ENCODE measurements at regions not wholly inside any gene's neighbourhood (a gene's known extent, or its start where the extent isn't known, plus 50 kb on each side); places are given as distances from the start of the nearest gene placed in this dataset.
"Not testable (repeated sequence)": the region's sequence is repeated elsewhere in the genome, so short reads cannot be mapped to it uniquely, and the experiment has no call there.

DNA sequence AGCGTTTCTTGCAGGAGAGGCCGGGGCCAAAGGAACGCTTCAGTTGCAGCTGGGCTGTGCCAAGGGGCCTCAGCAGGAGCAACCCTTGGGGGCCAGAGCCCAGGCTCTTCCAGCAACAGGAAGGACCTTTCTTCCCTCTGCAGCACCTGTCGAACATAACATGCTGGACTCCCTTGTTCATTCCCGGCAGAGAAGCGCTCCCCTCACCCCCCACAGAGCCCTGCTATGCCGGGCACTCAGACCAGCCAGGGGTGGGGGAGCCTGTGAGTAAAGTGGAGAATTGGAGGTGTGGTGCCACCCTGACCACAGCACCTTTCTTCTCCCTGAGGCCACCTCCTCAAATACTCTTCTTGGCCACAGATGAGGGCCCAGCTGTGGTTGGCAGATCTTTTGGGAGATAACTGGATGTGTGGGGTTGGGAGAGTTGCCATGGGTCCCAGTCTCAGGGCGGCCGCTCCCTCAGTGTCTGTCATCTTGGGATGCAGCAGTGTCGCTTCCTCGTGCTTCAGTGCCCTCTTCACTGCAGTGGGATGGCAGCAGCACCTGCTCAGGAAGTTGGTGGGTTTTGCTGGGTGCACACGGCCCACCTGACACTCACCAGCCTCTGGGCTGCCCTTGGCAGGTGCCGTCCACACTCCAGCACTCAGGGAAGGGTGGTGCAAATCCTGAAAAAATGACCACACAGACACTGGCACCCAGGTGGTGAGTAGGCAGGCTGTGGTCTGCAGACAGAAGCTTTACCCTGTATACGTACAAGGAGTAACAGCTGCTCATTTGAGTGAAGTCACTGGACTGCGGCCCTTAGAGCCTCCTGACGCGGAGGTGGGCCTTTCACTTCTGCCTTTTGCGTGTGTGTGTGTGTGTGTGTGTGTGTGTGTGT is 67.5 kb downstream of the NPIPB11 start:
- not testable (repeated sequence) for H3K36me3 ChIP-seq (ENCODE audit: insufficient read depth, low read length); H3K9me3 ChIP-seq (ENCODE audit: control insufficient read depth, insufficient read depth, low read length); H3K4me1 ChIP-seq (ENCODE audit: insufficient read depth, low read length); H3K9ac ChIP-seq (ENCODE audit: low read depth, low read length)

DNA sequence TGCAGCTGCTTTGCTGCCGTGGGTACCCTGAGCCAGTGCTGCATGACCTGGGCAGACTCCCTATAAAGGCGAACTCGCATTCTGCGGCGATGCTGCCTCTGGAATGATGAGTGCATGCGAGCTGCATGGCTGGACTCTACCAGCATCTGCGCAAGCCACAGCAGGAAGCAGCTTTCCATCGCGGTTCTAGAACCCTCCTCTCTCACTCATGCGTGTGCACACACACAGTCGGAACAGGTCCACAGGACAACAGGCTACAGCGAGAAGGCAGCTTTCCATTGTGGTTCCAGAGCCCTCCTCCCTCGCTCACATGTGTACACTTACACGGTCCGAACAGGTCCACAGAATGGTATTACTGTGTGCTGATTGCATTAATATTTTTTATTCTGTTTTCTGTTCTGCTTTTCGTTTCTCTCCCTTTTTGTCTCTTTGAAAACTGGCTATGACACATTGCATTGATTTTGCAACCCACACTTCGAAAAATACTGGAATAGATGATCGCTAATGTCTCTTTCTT is 69.1 kb downstream of the NPIPB11 start:
- H3K9ac ChIP-seq (ENCODE audit: low read depth, low read length); H3K36me3 ChIP-seq (ENCODE audit: insufficient read depth, low read length); H3K4me1 ChIP-seq (ENCODE audit: insufficient read depth, low read length); H3K9me3 ChIP-seq (ENCODE audit: control insufficient read depth, insufficient read depth, low read length): not testable (repeated sequence)

DNA sequence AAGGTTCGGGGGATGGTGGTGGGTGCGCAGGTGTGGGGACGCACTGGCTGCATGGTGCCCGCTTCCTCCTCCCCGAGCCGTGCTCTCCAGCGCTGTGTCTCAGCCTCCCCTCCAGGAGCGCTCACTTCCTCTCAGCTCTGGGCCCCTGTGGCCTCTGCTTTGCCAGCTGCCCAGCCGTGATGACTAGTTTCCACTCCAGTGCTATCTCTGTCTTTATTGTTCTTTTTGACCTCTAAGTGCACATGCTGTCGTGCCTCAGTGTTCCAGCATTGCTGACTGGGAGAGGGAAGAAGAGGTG is 71.0 kb downstream of the NPIPB11 start:
- H3K9ac ChIP-seq (ENCODE audit: low read depth, low read length): not testable (repeated sequence)

GRCh38 chr16:29334776-29335548 is 71.5 kb downstream of the NPIPB11 start:
- not testable (repeated sequence) for H3K36me3 ChIP-seq (ENCODE audit: insufficient read depth, low read length); H3K9ac ChIP-seq (ENCODE audit: low read depth, low read length); H3K9me3 ChIP-seq (ENCODE audit: control insufficient read depth, insufficient read depth, low read length); H3K4me1 ChIP-seq (ENCODE audit: insufficient read depth, low read length)

More for the DNA sequence above, 71.0 kb downstream of the NPIPB11 start:
- not testable (repeated sequence) for H3K36me3 ChIP-seq (ENCODE audit: insufficient read depth, low read length); H3K4me1 ChIP-seq (ENCODE audit: insufficient read depth, low read length); H3K9me3 ChIP-seq (ENCODE audit: control insufficient read depth, insufficient read depth, low read length)

DNA sequence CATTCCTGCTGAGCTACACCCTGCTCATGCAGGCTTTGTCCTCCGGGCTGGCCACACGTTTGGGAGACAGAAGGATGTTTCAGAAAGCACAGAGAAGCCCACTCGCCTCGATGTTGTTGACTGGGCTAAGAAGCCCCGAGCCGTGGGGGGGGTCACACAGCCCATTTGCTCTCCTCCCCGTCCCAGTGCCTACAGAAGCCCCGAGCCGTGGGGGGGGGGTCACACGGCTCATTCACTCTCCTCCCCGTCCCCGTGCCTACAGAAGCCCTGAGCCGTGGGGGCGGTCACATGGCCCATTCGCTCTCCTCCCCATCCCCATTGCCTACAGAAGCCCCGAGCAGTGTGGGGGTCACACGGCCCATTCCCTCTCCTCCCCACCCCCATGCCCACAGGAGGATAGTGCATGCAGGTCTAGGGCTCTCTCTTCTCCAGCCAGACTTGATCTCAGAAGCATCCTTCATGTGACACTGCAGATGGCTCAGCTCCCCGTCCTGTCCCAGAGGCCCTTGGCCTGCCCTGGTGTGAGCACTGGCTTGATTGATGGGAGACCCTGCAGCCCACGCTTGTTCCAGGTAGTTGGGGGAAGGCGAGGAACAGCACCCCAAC is 72.9 kb downstream of the NPIPB11 start:
- H3K36me3 ChIP-seq (ENCODE audit: insufficient read depth, low read length); H3K9ac ChIP-seq (ENCODE audit: low read depth, low read length); H3K4me1 ChIP-seq (ENCODE audit: insufficient read depth, low read length); H3K9me3 ChIP-seq (ENCODE audit: control insufficient read depth, insufficient read depth, low read length): not testable (repeated sequence)

GRCh38 chr16:29330623-29331022 is 75.9 kb downstream of the NPIPB11 start:
- H3K9ac ChIP-seq (ENCODE audit: low read depth, low read length); H3K9me3 ChIP-seq (ENCODE audit: control insufficient read depth, insufficient read depth, low read length); H3K4me1 ChIP-seq (ENCODE audit: insufficient read depth, low read length); H3K36me3 ChIP-seq (ENCODE audit: insufficient read depth, low read length): not testable (repeated sequence)

DNA sequence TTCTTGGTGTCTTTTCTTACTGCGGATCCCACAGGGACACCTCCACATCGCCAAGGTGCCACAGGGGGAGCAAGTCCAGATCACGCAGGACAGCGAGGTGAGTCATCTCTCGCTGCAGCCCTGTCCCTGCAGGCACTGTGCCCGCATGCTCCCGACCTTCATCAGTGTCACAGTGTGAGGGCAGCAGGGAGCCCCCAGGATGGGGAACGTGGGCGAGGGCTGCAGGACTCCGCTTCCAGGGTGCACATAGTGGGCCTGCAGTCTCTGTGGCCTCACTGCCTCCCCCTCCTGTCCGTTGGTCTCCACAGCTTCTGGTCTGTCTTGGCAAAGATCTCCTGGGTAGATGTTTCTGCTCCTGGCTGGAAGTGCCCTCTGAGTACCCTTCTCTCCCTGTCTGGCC is 78.0 kb downstream of the NPIPB11 start:
- H3K9me3 ChIP-seq (ENCODE audit: control insufficient read depth, insufficient read depth, low read length); H3K9ac ChIP-seq (ENCODE audit: low read depth, low read length); H3K36me3 ChIP-seq (ENCODE audit: insufficient read depth, low read length); H3K4me1 ChIP-seq (ENCODE audit: insufficient read depth, low read length): not testable (repeated sequence)

GRCh38 chr16:29327631-29328408 is 78.7 kb downstream of the NPIPB11 start:
- not testable (repeated sequence) for H3K4me1 ChIP-seq (ENCODE audit: insufficient read depth, low read length); H3K9ac ChIP-seq (ENCODE audit: low read depth, low read length); H3K9me3 ChIP-seq (ENCODE audit: control insufficient read depth, insufficient read depth, low read length); H3K36me3 ChIP-seq (ENCODE audit: insufficient read depth, low read length)

DNA sequence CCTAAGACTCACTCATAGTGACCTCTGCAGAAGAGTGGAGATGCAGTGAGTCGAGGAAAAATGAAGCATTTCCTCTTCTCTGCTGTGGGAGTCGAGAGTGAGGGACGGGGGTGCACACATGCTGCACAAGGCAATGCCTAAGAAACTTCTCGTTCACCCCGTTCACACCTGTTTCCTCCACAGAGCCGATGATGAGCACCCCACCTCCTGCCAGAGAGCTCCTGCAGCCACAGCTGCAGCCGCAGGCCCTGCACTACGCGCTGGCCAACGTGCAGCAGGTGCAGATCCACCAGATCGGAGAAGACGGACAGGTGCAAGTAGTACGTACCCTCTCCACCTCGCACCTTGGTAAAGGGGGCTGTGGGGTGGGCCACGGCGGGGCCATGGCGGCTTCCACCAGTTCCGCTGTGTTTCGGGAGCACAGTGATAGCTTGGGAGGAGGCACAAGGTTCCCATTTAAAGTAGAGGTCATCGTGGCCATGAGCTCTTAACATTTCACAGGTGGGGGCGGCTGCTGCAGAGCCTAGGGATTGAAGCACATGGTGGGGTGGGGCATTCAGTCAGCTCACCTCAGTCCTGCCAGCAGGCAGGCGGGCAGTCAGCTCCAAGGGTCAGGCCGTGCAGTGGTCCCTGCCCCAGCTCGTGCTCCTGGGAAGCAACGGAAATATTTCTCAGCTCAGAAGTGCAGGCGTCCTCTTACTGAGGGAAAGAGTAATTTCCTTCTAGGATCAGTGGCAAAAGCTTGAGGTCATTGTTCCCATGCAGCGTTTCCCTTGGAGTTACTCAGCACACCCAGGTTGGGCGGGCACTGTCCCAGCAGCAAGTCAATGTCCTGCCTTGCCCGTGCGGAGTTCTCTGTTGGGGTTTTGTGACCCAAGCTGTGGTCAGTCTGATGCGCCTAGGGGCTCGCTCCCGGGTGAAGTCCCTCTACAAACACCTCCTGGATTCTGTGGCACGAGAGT is 80.1 kb downstream of the NPIPB11 start:
- H3K9ac ChIP-seq (ENCODE audit: low read depth, low read length); H3K4me1 ChIP-seq (ENCODE audit: insufficient read depth, low read length); H3K36me3 ChIP-seq (ENCODE audit: insufficient read depth, low read length); H3K9me3 ChIP-seq (ENCODE audit: control insufficient read depth, insufficient read depth, low read length): not testable (repeated sequence)

- H3K4me1 ChIP-seq (ENCODE audit: insufficient read depth, low read length); H3K9ac ChIP-seq (ENCODE audit: low read depth, low read length); H3K36me3 ChIP-seq (ENCODE audit: insufficient read depth, low read length); H3K9me3 ChIP-seq (ENCODE audit: control insufficient read depth, insufficient read depth, low read length): not testable (repeated sequence)
Observed at GRCh38 chr16:29323725-29324124, 82.8 kb downstream of the NPIPB11 start.

DNA sequence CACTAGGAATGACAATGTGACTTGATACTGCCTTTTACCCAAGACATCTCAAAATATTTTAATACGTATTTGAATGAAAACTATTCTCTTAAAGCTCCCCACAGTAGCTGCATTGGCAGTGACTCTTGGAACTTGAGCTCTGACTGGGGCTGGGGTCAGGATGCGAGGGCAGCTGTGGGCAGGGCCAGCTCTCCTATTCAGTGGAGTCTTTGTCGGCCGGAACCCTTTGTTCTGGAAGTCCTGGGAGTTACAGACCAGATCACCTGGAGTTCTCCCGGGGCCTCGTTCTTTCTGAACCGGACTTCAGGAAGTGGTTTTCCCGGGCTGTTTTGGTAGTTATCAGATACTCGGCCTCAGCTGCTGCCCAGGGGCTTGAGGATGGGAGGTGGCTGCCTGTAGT is 84.9 kb downstream of the NPIPB11 start:
- no peaks in the 10 kb centered on the region for H3K36me3 ChIP-seq (ENCODE audit: insufficient read depth, low read length)
- H3K4me1 ChIP-seq (ENCODE audit: insufficient read depth, low read length): 0 out of 2 replicates have a peak, but pooled peaks cover 4% of the 10 kb centered on the region
- H3K9me3 ChIP-seq (ENCODE audit: control insufficient read depth, insufficient read depth, low read length): no peaks in the 10 kb centered on the region
- H3K9ac ChIP-seq (ENCODE audit: low read depth, low read length): no peak overlapping the region

DNA sequence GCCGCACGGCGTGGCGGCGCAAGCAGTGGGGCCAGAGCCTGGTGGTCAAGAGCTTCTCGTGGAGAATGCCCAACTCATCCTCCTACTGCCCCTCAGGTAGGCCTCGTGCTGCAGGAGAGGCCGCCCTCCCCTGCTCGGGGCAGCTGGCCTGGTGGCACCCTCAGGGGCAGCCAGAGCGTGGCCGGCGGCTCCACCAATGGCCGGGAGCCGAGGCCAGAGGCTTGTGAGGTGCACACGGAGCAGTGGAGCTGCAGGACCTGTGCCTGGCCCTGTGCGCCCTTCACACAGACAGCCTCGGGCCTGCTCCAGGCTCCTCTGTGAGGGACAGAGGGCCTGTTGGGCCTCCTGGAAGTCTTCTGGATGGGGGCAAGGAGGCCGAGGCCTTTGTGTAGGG is 85.5 kb downstream of the NPIPB11 start:
- no peaks in the 10 kb centered on the region for H3K9me3 ChIP-seq (ENCODE audit: control insufficient read depth, insufficient read depth, low read length)
- H3K36me3 ChIP-seq (ENCODE audit: insufficient read depth, low read length): no peaks in the 10 kb centered on the region
- H3K9ac ChIP-seq (ENCODE audit: low read depth, low read length): no peak overlapping the region
- H3K4me1 ChIP-seq (ENCODE audit: insufficient read depth, low read length): 0 out of 2 replicates have a peak, but pooled peaks cover 4% of the 10 kb centered on the region

- Histone ChIP-seq H3K9me3 (ENCODE audit: control insufficient read depth, insufficient read depth, low read length) (no peaks in the 10 kb centered on the region), H3K36me3 (ENCODE audit: insufficient read depth, low read length) (no peaks in the 10 kb centered on the region), H3K4me1 (ENCODE audit: insufficient read depth, low read length) (0 out of 2 replicates have a peak, but pooled peaks cover 4% of the 10 kb centered on the region), H3K9ac (ENCODE audit: low read depth, low read length) (no peak overlapping the region)
Observed at GRCh38 chr16:29320274-29320999, 86.1 kb downstream of the NPIPB11 start.
